ENCODE measurements at regions not wholly inside any gene's neighbourhood (a gene's known extent, or its start where the extent isn't known, plus 50 kb on each side); places are given as distances from the start of the nearest gene placed in this dataset.

- no peak overlapping the region for H3K4ac ChIP-seq (ENCODE audit: low read depth, low read length)
- H3K27ac ChIP-seq (ENCODE audit: insufficient read length, low read depth, low read length) = no peak overlapping the region
- no peak overlapping the region for H2BK12ac ChIP-seq (ENCODE audit: insufficient read length, low read depth, low read length)
- H2BK5ac ChIP-seq (ENCODE audit: insufficient read length, low read length) = no peak overlapping the region
- Mint-ChIP-seq H3K9me3 (peaks cover 16 to 17% of the 10 kb centered on the region in 2 experiments), H3K36me3 (ENCODE audit: insufficient read depth in 1 of 3, low read depth in 3 of 3) (peaks cover 14 to 20% (median 14%) of the 10 kb centered on the region in 3 experiments), H3K27ac (no peak overlapping the region; a peak in 3 of 7 replicates), H3K27me3 (ENCODE audit: low read depth) (no peaks in the 10 kb centered on the region; the same call in 1 of the 2 replicates), H3K4me1 (peaks cover 21 to 23% of the 10 kb centered on the region in 2 experiments), H3K4me3 (no peak overlapping the region)
- DNase-seq = no peak
- H3T11ph ChIP-seq (ENCODE audit: low read length) = no peak overlapping the region
- no peak for TF ChIP-seq CTCF (conservative IDR thresholded peaks at IDR 0.05)
- no peak overlapping the region for H2AFZ ChIP-seq (ENCODE audit: low read length)
- no peak overlapping the region for H3K56ac ChIP-seq (ENCODE audit: insufficient read length, low read depth, low read length)
- H4K5ac ChIP-seq (ENCODE audit: insufficient read length, low read depth, low read length) = no peak overlapping the region
- H3K27me3 ChIP-seq (ENCODE audit: insufficient read depth, low read length) = no peaks in the 10 kb centered on the region
- no peaks in the 10 kb centered on the region for H3K79me1 ChIP-seq (ENCODE audit: insufficient read depth, low read depth, low read length, poor library complexity, severe bottlenecking)
- no peak overlapping the region for H3K14ac ChIP-seq (ENCODE audit: insufficient read depth, low read length)
- H3K23me2 ChIP-seq (ENCODE audit: insufficient read length, low read depth, low read length, poor library complexity, severe bottlenecking) = no peaks in the 10 kb centered on the region
- H2BK120ac ChIP-seq (ENCODE audit: low read depth, low read length, poor library complexity, severe bottlenecking) = no peak overlapping the region
- H2BK20ac ChIP-seq (ENCODE audit: low read depth, low read length, poor library complexity, severe bottlenecking) = no peak overlapping the region
- no peak overlapping the region for H2BK15ac ChIP-seq (ENCODE audit: low read depth, low read length)
- no peak overlapping the region for H4K91ac ChIP-seq (ENCODE audit: insufficient read length, low read depth, low read length)
- H3K79me2 ChIP-seq (ENCODE audit: insufficient read depth, low read length) = no peaks in the 10 kb centered on the region
- no peak overlapping the region for H3K4me2 ChIP-seq (ENCODE audit: insufficient read depth, insufficient read length, low read length)
- no peak overlapping the region for H2AK5ac ChIP-seq (ENCODE audit: insufficient read length, low read length)
- no peaks in the 10 kb centered on the region; the same call in 1 of the 2 replicates for H3K4me1 ChIP-seq (ENCODE audit: insufficient read depth, low read length)
- no peaks in the 10 kb centered on the region for H4K20me1 ChIP-seq (ENCODE audit: control insufficient read depth, insufficient read depth, insufficient read length)
- WGBS (ENCODE audit: extremely low coverage, insufficient read length, low lambda C conversion rate) = no CpG with 5 or more reads among the region's 1 CpG
- no peak overlapping the region for H3K9ac ChIP-seq (ENCODE audit: extremely low read depth, insufficient read length, low read length)
- peaks cover 16% of the 10 kb centered on the region for H3K9me3 ChIP-seq (ENCODE audit: control insufficient read depth, low read depth, low read length)
- H3K23ac ChIP-seq (ENCODE audit: insufficient read length, low read depth, low read length) = no peak overlapping the region
- H3K18ac ChIP-seq (ENCODE audit: insufficient read length, low read depth, low read length) = no peak overlapping the region
- H4K8ac ChIP-seq (replicated peaks; ENCODE audit: insufficient read length, low read depth, low read length) = no peak overlapping the region
Measured at GRCh38 chr3:104816716-104817115, 550.0 kb upstream of the ALCAM start.
